ENCODE measurements at regions not wholly inside any gene's neighbourhood (a gene's known extent, or its start where the extent isn't known, plus 50 kb on each side); places are given as distances from the start of the nearest gene placed in this dataset.
A peak's percentile ranks its signal among the peaks of the same experiment; 100 is the strongest.
"Not testable (repeated sequence)": the region's sequence is repeated elsewhere in the genome, so short reads cannot be mapped to it uniquely, and the experiment has no call there.

- no peak for TF ChIP-seq CTCF (IDR thresholded peaks at IDR 0.05; ENCODE audit: extremely low read depth, missing control alignments)
- DNase-seq (ENCODE audit: low spot score) = peak; percentile 15
These were observed 502.8 kb downstream of the NTRK2 start for GRCh38 chr9:85172001-85172978.

- TF ChIP-seq CTCF (IDR thresholded peaks at IDR 0.05; ENCODE audit: extremely low read depth, missing control alignments) = no peak
These were observed 501.6 kb downstream of the NTRK2 start for GRCh38 chr9:85171163-85171562.

GRCh38 chr9:85168412-85168811 is 498.9 kb downstream of the NTRK2 start:
- TF ChIP-seq CTCF (IDR thresholded peaks at IDR 0.05; ENCODE audit: extremely low read depth, missing control alignments) = no peak

More at GRCh38 chr9:85171163-85171562, 501.6 kb downstream of the NTRK2 start:
- no peak for DNase-seq (ENCODE audit: low spot score)

GRCh38 chr9:85167146-85167545 is 497.6 kb downstream of the NTRK2 start:
- no peak for DNase-seq (ENCODE audit: low spot score)
- TF ChIP-seq CTCF (IDR thresholded peaks at IDR 0.05; ENCODE audit: extremely low read depth, missing control alignments) = no peak

More at GRCh38 chr9:85168412-85168811, 498.9 kb downstream of the NTRK2 start:
- no peak for DNase-seq (ENCODE audit: low spot score)

- no peak for DNase-seq (ENCODE audit: low spot score)
- no peak for TF ChIP-seq CTCF (IDR thresholded peaks at IDR 0.05; ENCODE audit: extremely low read depth, missing control alignments)
These were observed 494.3 kb downstream of the NTRK2 start for GRCh38 chr9:85163825-85164224.

GRCh38 chr9:85163415-85163814 is 493.9 kb downstream of the NTRK2 start:
- DNase-seq (ENCODE audit: low spot score) = no peak
- TF ChIP-seq CTCF (IDR thresholded peaks at IDR 0.05; ENCODE audit: extremely low read depth, missing control alignments) = no peak

- no peak for DNase-seq (ENCODE audit: low spot score)
- no peak for TF ChIP-seq CTCF (IDR thresholded peaks at IDR 0.05; ENCODE audit: extremely low read depth, missing control alignments)
These were observed 493.3 kb downstream of the NTRK2 start for GRCh38 chr9:85162822-85163221.

GRCh38 chr9:85160944-85161343 is 491.4 kb downstream of the NTRK2 start:
- DNase-seq (ENCODE audit: low spot score) = not testable (repeated sequence)
